ENCODE measurements at regions not wholly inside any gene's neighbourhood (a gene's known extent, or its start where the extent isn't known, plus 50 kb on each side); places are given as distances from the start of the nearest gene placed in this dataset.
A peak's percentile ranks its signal among the peaks of the same experiment; 100 is the strongest.

GRCh38 chr14:101220921-101221510 lies 317.5 kb upstream of the RTL1 start:
- DNase-seq, result no peak

- no peak for DNase-seq
Measured at GRCh38 chr14:101221549-101222160, 318.1 kb upstream of the RTL1 start.

- DNase-seq, result peak; percentile 1
Measured at GRCh38 chr14:101222362-101223070, 319.0 kb upstream of the RTL1 start.

- DNase-seq, result peak; percentile 41
Measured at GRCh38 chr14:101223127-101223526, 319.6 kb upstream of the RTL1 start.

GRCh38 chr14:101223561-101224162 lies 320.1 kb upstream of the RTL1 start:
- DNase-seq, result no peak

GRCh38 chr14:101224356-101225156 lies 321.0 kb upstream of the RTL1 start:
- DNase-seq, result no peak

GRCh38 chr14:101225157-101226152 lies 321.9 kb upstream of the RTL1 start:
- DNase-seq, result no peak

- DNase-seq, result no peak
Measured at GRCh38 chr14:101226265-101226602, 322.7 kb upstream of the RTL1 start.

GRCh38 chr14:101226603-101227425 lies 323.3 kb upstream of the RTL1 start:
- DNase-seq, result no peak

GRCh38 chr14:101227611-101228594 lies 324.4 kb upstream of the RTL1 start:
- no peak for DNase-seq

GRCh38 chr14:101228949-101229541 lies 325.5 kb upstream of the RTL1 start:
- no peak for DNase-seq

- no peak for DNase-seq
Measured at GRCh38 chr14:101229666-101230065, 326.1 kb upstream of the RTL1 start.

- DNase-seq, result no peak
Measured at GRCh38 chr14:101230161-101230850, 326.8 kb upstream of the RTL1 start.

GRCh38 chr14:101230851-101231550 lies 327.5 kb upstream of the RTL1 start:
- no peak for DNase-seq

GRCh38 chr14:101231828-101232227 lies 328.3 kb upstream of the RTL1 start:
- DNase-seq, result no peak

GRCh38 chr14:101232340-101233020 lies 328.8 kb upstream of the DIO3 start:
- DNase-seq, result no peak

- DNase-seq, result no peak
Measured at GRCh38 chr14:101233021-101233366, 328.3 kb upstream of the DIO3 start.
